HG02623 (cell line): ENCODE measurements at regions not wholly inside any gene's neighbourhood (a gene's known extent, or its start where the extent isn't known, plus 50 kb on each side); places are given as distances from the start of the nearest gene placed in this dataset.
"Not testable (repeated sequence)": the region's sequence is repeated elsewhere in the genome, so short reads cannot be mapped to it uniquely, and the experiment has no call there.

Experiments used
- ATAC-seq: cut with Tn5 transposase; IDR thresholded peaks from one replicate; pipeline ENCODE4 v1.9.1; 2021; ENCODE audit warnings: moderate library complexity; ENCODE audit not compliant: unreplicated experiment

- no peak for ATAC-seq
Measured at GRCh38 chr3:174442302-174442682, 416.8 kb upstream of the NAALADL2 start.

- ATAC-seq: no peak
Measured at GRCh38 chr3:174444391-174444790, 414.7 kb upstream of the NAALADL2 start.

GRCh38 chr3:174457758-174458157, 401.4 kb upstream of the NAALADL2 start:
- no peak for ATAC-seq

- no peak for ATAC-seq
Measured at GRCh38 chr3:174460831-174461230, 398.3 kb upstream of the NAALADL2 start.

- ATAC-seq: no peak
Measured at GRCh38 chr3:174462916-174463315, 396.2 kb upstream of the NAALADL2 start.

- no peak for ATAC-seq
Measured at GRCh38 chr3:174465177-174465576, 394.0 kb upstream of the NAALADL2 start.

GRCh38 chr3:174466471-174467054, 392.6 kb upstream of the NAALADL2 start:
- ATAC-seq: no peak

- no peak for ATAC-seq
Measured at GRCh38 chr3:174477491-174477890, 381.6 kb upstream of the NAALADL2 start.

GRCh38 chr3:174480767-174481166, 378.4 kb upstream of the NAALADL2 start:
- ATAC-seq: no peak

- ATAC-seq: no peak
Measured at GRCh38 chr3:174482541-174482940, 376.6 kb upstream of the NAALADL2 start.

GRCh38 chr3:174483254-174483653, 375.9 kb upstream of the NAALADL2 start:
- no peak for ATAC-seq

GRCh38 chr3:174483856-174484255, 375.3 kb upstream of the NAALADL2 start:
- not testable (repeated sequence) for ATAC-seq

- no peak for ATAC-seq
Measured at GRCh38 chr3:174488527-174488926, 370.6 kb upstream of the NAALADL2 start.

GRCh38 chr3:174495311-174495710, 363.8 kb upstream of the NAALADL2 start:
- no peak for ATAC-seq

GRCh38 chr3:174495928-174496327, 363.2 kb upstream of the NAALADL2 start:
- ATAC-seq: no peak

GRCh38 chr3:174498638-174499037, 360.5 kb upstream of the NAALADL2 start:
- no peak for ATAC-seq

GRCh38 chr3:174505266-174505665, 353.9 kb upstream of the NAALADL2 start:
- no peak for ATAC-seq

GRCh38 chr3:174524203-174524602, 334.9 kb upstream of the NAALADL2 start:
- no peak for ATAC-seq

- no peak for ATAC-seq
Measured at GRCh38 chr3:174529298-174529697, 329.8 kb upstream of the NAALADL2 start.

- ATAC-seq: no peak
Measured at GRCh38 chr3:174531262-174531982, 327.7 kb upstream of the NAALADL2 start.

GRCh38 chr3:174532216-174532615, 326.9 kb upstream of the NAALADL2 start:
- no peak for ATAC-seq

GRCh38 chr3:174532776-174533175, 326.4 kb upstream of the NAALADL2 start:
- ATAC-seq: no peak

- ATAC-seq: no peak
Measured at GRCh38 chr3:174533286-174533685, 325.8 kb upstream of the NAALADL2 start.
